ENCODE measurements at regions not wholly inside any gene's neighbourhood (a gene's known extent, or its start where the extent isn't known, plus 50 kb on each side); places are given as distances from the start of the nearest gene placed in this dataset.

DNA sequence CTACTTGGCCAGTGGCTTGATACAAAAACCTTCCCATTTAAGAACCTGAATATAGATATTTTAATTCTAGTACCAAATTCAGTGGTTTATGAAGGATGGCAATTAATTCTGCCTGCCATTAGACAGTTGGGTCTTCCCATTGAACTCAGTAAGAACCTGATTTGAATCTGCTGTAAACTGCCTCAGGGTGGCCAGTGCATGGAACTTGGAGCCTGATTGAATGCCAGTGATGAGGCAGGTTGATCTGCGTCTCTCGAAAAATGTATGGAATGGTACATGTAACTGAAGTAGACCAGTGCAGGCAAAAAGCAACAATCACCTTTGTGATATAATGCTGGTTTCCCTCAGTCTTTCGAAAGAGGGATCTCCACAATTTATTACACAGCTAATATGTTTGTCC lies 421.4 kb downstream of the TMA16 start:
- DNase-seq (ENCODE audit: low read depth in 1 of 2, low spot score in 1 of 2) = no peak
- H3K4me3 ChIP-seq = no peak overlapping the region
- WGBS (ENCODE audit: missing lambda C conversion rate) = 13% methylated on average over 3 of the region's 3 CpGs
- H3K27ac ChIP-seq = no peak overlapping the region
- no peak for TF ChIP-seq BHLHE40 (IDR thresholded peaks at IDR 0.05; ENCODE audit: low read depth, low read length)
- no peak for TF ChIP-seq JUN (IDR thresholded peaks at IDR 0.05)
- TF ChIP-seq, protein P1, sequence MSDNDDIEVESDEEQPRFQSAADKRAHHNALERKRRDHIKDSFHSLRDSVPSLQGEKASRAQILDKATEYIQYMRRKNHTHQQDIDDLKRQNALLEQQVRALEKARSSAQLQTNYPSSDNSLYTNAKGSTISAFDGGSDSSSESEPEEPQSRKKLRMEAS (IDR thresholded peaks at IDR 0.05) = no peak
- no peak for TF ChIP-seq MYC (IDR thresholded peaks at IDR 0.05; ENCODE audit: borderline replicate concordance, low read length)
- TF ChIP-seq CHD4 (IDR thresholded peaks at IDR 0.05; ENCODE audit: borderline replicate concordance) = no peak
- TF ChIP-seq RFX5 (IDR thresholded peaks at IDR 0.05) = no peak
- no peak for TF ChIP-seq ZNF302 (CRISPR knock-in tag; IDR thresholded peaks at IDR 0.05)
- TF ChIP-seq NR3C1 (IDR thresholded peaks at IDR 0.05) = no peak
- no peak for TF ChIP-seq FOSB (CRISPR knock-in tag; IDR thresholded peaks at IDR 0.05)
- no peak for TF ChIP-seq GATA3 (IDR thresholded peaks at IDR 0.05; ENCODE audit: borderline replicate concordance)
- H3K9me3 ChIP-seq = no peaks in the 10 kb centered on the region
- no peak for FAIRE-seq
- CTCF ChIA-PET = no interaction called here
- H3K4me2 ChIP-seq = no peak overlapping the region
- POLR2A ChIA-PET = no interaction called here
- ATAC-seq = no peak
- no peaks in the 10 kb centered on the region for H3K4me1 ChIP-seq

DNA sequence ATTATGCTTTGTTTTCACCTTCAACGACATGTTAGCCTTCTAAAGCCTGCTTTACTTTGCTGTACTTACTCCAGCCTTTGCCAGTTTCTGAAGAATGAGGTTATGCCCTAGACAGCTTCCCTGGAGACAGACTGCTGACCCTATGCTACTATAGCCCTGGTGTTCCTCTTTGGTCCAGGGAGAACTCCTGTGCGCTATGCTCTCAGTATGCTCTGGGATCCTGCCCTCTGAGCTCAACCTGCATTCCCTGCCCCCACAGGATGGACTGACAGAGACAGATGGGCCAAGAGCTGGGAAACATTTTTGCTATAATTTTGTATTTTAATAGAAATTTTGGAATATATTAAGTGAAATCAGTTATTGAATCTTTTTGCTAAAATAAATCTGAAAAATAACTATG lies 425.9 kb downstream of the TMA16 start:
- DNase-seq (ENCODE audit: low read depth in 1 of 2, low spot score in 1 of 2) (no peak), FAIRE-seq (no peak), ATAC-seq (no peak)
- H3K9me3 ChIP-seq = no peaks in the 10 kb centered on the region
- POLR2A ChIA-PET = no interaction called here
- H3K4me2 ChIP-seq = no peak overlapping the region
- TF ChIP-seq NPAS2 (CRISPR knock-in tag; IDR thresholded peaks at IDR 0.05; ENCODE audit: borderline replicate concordance) = no peak
- TF ChIP-seq FOSL2 (IDR thresholded peaks at IDR 0.05) = no peak
- no peak for TF ChIP-seq FOSL2 (CRISPR knock-in tag; IDR thresholded peaks at IDR 0.05)
- TF ChIP-seq, protein P2, sequence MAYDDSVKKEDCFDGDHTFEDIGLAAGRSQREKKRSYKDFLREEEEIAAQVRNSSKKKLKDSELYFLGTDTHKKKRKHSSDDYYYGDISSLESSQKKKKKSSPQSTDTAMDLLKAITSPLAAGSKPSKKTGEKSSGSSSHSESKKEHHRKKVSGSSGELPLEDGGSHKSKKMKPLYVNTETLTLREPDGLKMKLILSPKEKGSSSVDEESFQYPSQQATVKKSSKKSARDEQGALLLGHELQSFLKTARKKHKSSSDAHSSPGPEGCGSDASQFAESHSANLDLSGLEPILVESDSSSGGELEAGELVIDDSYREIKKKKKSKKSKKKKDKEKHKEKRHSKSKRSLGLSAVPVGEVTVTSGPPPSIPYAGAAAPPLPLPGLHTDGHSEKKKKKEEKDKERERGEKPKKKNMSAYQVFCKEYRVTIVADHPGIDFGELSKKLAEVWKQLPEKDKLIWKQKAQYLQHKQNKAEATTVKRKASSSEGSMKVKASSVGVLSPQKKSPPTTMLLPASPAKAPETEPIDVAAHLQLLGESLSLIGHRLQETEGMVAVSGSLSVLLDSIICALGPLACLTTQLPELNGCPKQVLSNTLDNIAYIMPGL (CRISPR knock-in tag; IDR thresholded peaks at IDR 0.05; ENCODE audit: borderline replicate concordance) = no peak
- no peak for TF ChIP-seq HEYL (CRISPR knock-in tag; IDR thresholded peaks at IDR 0.05)
- no peak for TF ChIP-seq EHF (CRISPR knock-in tag; IDR thresholded peaks at IDR 0.05)
- no peak for TF ChIP-seq RARB (CRISPR knock-in tag; IDR thresholded peaks at IDR 0.05)
- TF ChIP-seq ZSCAN20 (CRISPR knock-in tag; IDR thresholded peaks at IDR 0.05) = no peak
- TF ChIP-seq, protein P3, sequence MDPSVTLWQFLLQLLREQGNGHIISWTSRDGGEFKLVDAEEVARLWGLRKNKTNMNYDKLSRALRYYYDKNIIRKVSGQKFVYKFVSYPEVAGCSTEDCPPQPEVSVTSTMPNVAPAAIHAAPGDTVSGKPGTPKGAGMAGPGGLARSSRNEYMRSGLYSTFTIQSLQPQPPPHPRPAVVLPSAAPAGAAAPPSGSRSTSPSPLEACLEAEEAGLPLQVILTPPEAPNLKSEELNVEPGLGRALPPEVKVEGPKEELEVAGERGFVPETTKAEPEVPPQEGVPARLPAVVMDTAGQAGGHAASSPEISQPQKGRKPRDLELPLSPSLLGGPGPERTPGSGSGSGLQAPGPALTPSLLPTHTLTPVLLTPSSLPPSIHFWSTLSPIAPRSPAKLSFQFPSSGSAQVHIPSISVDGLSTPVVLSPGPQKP (IDR thresholded peaks at IDR 0.05; ENCODE audit: low read depth, low read length) = no peak
- TF ChIP-seq BHLHE40 (IDR thresholded peaks at IDR 0.05; ENCODE audit: low read depth, low read length) = no peak
- no peak for TF ChIP-seq CHD2 (IDR thresholded peaks at IDR 0.05; ENCODE audit: low read length, partially characterized antibody)
- TF ChIP-seq RCOR1 (IDR thresholded peaks at IDR 0.05; ENCODE audit: low read depth, low read length) = no peak
- no peak for TF ChIP-seq JUNB (IDR thresholded peaks at IDR 0.05)
- no peak overlapping the region for H3K4me3 ChIP-seq
- CTCF ChIA-PET = interaction anchor here (0.6 kb wide), 1 partner anchor 241 kb away, joined by 4 read pairs; no protein-coding TSS in a partner anchor
- H3K4me1 ChIP-seq = no peaks in the 10 kb centered on the region
- 11% methylated on average over 2 of the region's 2 CpGs for WGBS (ENCODE audit: missing lambda C conversion rate)
- no peak overlapping the region for H3K27ac ChIP-seq

DNA sequence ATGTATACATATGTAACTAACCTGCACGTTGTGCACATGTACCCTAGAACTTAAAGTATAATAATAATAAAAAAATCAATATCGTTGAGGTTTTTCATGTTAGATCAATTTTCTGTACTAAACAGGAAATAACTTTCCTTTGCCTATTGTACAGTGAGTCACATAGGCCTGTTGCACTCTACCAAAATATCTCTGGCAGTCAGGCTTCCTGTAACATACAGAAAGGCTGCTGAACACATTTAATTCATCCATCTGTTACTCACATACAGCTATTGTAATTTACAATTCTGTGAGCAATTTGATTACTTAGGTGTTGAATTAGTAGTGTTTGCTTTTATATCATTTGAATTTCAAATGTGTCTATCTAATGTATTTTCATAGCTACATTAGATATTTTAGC lies 427.8 kb downstream of the TMA16 start:
- POLR2A ChIA-PET = no interaction called here
- no peak for FAIRE-seq

More for the DNA sequence above, 427.8 kb downstream of the TMA16 start:
- 3% methylated on average over 2 of the region's 2 CpGs for WGBS (ENCODE audit: missing lambda C conversion rate)
- Histone ChIP-seq H3K9me3 (no peaks in the 10 kb centered on the region), H3K4me2 (no peak overlapping the region), H3K4me3 (no peak overlapping the region), H3K4me1 (no peaks in the 10 kb centered on the region), H3K27ac (no peak overlapping the region)
- DNase-seq (ENCODE audit: low read depth in 1 of 2, low spot score in 1 of 2) (no peak), ATAC-seq (no peak)
- TF ChIP-seq, protein P4, sequence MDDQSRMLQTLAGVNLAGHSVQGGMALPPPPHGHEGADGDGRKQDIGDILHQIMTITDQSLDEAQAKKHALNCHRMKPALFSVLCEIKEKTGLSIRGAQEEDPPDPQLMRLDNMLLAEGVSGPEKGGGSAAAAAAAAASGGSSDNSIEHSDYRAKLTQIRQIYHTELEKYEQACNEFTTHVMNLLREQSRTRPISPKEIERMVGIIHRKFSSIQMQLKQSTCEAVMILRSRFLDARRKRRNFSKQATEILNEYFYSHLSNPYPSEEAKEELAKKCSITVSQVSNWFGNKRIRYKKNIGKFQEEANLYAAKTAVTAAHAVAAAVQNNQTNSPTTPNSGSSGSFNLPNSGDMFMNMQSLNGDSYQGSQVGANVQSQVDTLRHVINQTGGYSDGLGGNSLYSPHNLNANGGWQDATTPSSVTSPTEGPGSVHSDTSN (IDR thresholded peaks at IDR 0.05) = no peak
- TF ChIP-seq MAZ (IDR thresholded peaks at IDR 0.05; ENCODE audit: borderline replicate concordance, low read depth, low read length) = no peak
- no peak for TF ChIP-seq SMC3 (IDR thresholded peaks at IDR 0.05)
- TF ChIP-seq HEYL (CRISPR knock-in tag; IDR thresholded peaks at IDR 0.05) = no peak
- no peak for TF ChIP-seq RARB (CRISPR knock-in tag; IDR thresholded peaks at IDR 0.05)
- no peak for TF ChIP-seq RAD21 (conservative IDR thresholded peaks at IDR 0.05 in 1 of 2, IDR thresholded peaks at IDR 0.05 in 1 of 2)
- no peak for TF ChIP-seq NFE2L2 (conservative IDR thresholded peaks at IDR 0.05; ENCODE audit: low read length)
- CTCF ChIA-PET = no interaction called here

Data from A549 (cell line).